ENCODE measurements at regions not wholly inside any gene's neighbourhood (a gene's known extent, or its start where the extent isn't known, plus 50 kb on each side); places are given as distances from the start of the nearest gene placed in this dataset.
"Not testable (repeated sequence)": the region's sequence is repeated elsewhere in the genome, so short reads cannot be mapped to it uniquely, and the experiment has no call there.

DNA sequence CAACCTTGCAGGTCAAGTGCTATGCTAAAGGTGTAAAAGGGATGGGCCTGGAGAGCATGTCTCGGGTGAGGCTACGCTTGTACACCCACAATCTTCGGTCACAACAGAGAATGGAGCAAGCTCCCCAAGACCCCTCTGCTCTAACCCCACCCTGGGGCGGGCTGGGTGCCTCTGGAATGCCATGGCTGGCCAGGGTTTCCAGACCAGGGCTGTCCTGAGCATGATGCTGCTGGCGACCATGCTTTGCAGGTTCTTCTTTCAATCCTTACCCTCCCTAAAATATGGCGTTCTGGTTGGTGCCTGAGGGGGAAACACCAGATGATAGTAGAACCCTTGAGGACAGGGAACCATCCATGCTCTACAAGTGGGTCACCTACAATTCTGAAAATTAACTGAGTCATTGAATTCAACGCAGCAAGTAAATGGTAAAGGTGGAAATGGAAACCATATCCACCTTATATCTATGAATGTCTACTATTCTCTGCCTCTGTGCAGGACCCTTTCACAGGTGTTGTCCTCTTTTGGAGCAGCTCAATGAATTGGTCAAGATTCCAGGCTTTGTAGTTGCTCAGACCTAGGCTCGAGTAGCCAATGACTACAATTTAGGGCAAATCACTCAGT, 111.6 kb upstream of the EGLN3 start:
- no peak for DNase-seq (ENCODE audit: low read depth)

DNA sequence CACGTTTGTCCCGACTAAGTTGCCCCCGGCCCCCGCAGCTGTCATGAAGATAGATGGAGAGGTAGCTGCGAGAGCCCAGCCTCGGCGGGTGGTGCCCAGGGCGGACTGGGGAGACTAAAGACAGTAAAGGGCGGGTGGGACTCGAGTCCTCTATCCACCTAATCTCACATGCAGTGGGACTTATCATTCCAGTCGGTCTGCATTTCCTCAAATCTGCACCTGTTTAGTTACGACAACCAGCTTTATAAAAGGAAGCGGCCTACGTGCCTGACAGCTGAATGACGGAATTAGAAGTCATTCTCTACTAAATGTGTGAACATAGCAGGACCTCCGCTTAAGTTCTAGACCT, 109.8 kb upstream of the EGLN3 start:
- DNase-seq (ENCODE audit: low read depth): no peak

GRCh38 chr14:34059925-34060650, 109.2 kb upstream of the EGLN3 start:
- no peak for DNase-seq (ENCODE audit: low read depth)

- DNase-seq (ENCODE audit: low read depth): no peak
Observed at GRCh38 chr14:34059037-34059924, 108.4 kb upstream of the EGLN3 start.

DNA sequence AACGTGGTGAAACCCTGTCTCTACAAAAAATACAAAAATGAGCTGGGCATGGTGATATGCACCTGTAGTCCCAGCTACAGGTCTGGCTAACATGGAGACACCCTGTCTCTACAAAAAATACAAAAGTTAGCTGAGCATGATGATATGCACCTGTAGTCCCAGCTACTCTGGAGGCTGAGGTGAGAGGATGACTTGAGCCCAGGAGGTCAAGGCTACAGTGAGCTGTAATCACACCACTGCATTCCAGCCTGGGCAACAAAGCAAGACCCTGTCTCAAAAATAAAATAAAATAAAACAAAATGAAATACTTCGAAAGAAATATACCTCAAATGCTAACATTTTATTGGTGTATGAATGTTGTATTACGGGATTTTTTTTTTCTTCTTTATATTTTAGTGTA, 107.6 kb upstream of the EGLN3 start:
- DNase-seq (ENCODE audit: low read depth): no peak

DNA sequence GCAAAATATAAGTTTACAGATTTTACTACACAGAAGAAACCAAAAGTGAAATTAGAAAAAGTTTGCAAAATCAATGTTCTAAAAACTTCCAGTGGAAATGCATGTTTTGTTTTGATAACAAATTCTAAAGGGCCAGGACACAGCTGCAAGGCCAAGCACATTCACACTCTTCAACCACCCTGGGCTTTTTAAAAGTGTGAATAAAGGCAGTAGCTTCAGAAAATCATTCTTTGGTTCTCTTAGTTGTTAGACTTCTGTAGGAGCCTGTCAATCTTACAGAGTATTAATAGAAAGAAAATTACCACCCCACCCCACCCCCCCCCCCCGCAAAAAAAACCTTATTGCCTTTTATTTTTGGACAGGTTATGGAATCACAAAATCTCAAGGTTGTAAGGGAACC, 105.2 kb upstream of the EGLN3 start:
- no peak for DNase-seq (ENCODE audit: low read depth)

GRCh38 chr14:34055157-34055950, 104.5 kb upstream of the EGLN3 start:
- no peak for DNase-seq (ENCODE audit: low read depth)

DNA sequence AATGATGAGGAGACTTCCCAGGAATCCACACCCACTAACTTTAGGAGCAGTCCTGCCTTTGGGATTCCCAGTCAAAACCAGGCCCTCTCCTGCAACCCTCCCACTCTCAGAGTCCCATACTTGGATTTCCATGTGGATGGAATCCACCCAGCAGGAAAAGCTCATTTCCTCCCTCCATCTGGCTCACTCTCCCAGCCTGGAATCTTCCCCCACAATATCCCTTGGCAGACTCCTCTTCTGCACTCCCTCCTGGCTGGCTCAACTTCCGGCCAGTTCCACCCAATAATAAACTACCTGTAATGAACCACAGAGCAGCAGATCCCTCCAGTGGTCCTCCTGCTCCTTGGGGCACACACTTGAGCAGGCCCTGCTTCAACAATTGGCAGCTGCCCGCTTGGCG, 102.8 kb upstream of the EGLN3 start:
- DNase-seq (ENCODE audit: low read depth): no peak

DNA sequence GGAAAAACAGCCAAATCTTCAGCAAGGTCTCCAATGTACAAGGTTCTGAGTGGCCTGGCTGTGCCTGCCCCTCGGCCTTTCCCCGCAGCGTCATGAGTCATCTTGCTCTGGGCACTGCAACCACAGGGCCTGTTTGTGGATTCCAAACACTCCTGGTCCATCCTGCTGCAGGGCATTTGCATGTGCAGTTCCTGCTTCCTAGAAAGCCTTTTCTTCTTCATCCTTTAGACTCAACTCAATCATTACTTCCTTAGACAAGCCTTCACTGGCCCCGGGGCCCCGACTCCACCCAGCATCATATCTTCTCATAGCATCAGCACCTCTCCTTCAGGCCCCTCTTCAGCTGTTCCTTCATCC, 101.8 kb upstream of the EGLN3 start:
- no peak for DNase-seq (ENCODE audit: low read depth)

GRCh38 chr14:34051966-34052657, 101.2 kb upstream of the EGLN3 start:
- no peak for DNase-seq (ENCODE audit: low read depth)

GRCh38 chr14:34050606-34051005, 99.7 kb upstream of the EGLN3 start:
- DNase-seq (ENCODE audit: low read depth): no peak

GRCh38 chr14:34049790-34050189, 98.9 kb upstream of the EGLN3 start:
- no peak for DNase-seq (ENCODE audit: low read depth)

DNA sequence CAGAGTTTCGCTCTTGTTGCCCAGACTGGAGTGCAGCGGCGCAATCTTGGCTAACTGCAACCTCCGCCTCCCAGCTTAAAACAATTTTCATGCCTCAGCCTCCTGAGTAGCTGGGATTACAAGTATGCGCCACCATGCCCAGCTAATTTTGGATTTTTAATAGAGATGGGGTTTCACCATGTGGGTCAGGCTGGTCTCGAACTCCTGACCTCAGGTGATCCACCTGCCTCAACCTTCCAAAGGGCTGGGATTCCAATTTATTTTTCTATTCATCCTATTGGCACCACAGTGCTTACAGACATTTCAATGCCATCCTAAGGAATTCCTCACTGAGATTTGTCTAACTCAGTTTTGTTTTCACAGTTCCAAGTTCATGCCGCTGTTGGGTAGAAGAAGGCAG, 98.3 kb upstream of the EGLN3 start:
- not testable (repeated sequence) for DNase-seq (ENCODE audit: low read depth)

GRCh38 chr14:34046799-34047520, 96.1 kb upstream of the EGLN3 start:
- no peak for DNase-seq (ENCODE audit: low read depth)

- DNase-seq (ENCODE audit: low read depth): no peak
Observed at GRCh38 chr14:34044666-34045306, 93.9 kb upstream of the EGLN3 start.

- DNase-seq (ENCODE audit: low read depth): no peak
Observed at GRCh38 chr14:34044373-34044637, 93.4 kb upstream of the EGLN3 start.

DNA sequence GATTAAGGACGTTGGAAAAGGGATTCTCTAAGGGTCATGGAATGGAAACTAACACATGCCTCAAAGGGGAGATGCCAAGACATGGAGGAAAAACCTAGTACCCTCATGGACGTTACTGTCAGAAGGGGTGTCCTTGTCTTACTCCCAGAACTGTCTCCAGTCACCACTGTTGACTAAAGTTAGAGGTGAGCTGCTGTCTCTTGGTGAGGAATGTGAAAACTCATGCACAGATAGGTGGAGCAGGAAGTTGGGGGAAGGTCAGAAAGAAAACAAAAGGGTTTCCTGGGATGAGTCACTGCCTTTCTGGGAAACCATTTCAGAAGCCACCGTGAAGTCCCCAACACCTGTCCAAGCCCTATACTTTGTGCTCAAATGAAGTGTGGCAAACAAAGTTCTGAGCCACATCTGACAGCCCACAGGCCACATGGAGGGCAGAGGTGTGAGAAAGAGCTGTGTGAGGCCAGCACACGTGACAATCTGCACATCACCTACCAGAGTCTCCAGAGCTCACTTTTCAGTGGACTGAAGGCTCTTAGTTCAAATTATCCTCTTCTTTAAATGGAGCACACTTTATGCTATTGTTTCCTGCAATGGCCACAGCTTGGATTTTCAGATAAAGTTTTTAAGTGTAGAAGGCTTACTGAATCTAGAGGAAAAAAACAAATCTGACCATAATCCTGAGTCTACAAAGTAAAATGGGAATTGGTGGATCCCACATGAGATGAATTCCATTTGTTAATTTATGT, 92.9 kb upstream of the EGLN3 start:
- DNase-seq (ENCODE audit: low read depth): peak; percentile 31

GRCh38 chr14:34041220-34041619, 90.3 kb upstream of the EGLN3 start:
- DNase-seq (ENCODE audit: low read depth): no peak

DNA sequence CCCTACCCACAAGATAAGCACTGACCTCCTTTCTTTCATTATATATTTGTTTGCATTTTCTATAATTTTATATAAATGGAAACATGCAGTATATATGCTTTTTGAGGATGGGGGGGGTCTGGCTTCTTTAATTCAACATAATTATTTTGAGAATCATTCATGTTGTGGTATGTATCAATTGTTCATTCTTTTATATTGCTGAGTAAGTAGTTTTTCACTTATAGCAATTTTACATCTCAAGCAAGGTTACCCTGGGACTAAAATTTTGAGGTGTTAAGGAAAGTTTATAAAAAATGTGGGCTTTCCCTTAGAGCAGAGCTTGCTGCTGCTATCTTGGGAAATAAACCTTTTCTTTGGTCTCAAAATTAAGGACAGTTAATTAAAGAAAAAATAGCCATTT, 89.9 kb upstream of the EGLN3 start:
- DNase-seq (ENCODE audit: low read depth): no peak

- DNase-seq (ENCODE audit: low read depth): no peak
Observed at GRCh38 chr14:34039428-34040047, 88.7 kb upstream of the EGLN3 start.
